ENCODE measurements at regions not wholly inside any gene's neighbourhood (a gene's known extent, or its start where the extent isn't known, plus 50 kb on each side); places are given as distances from the start of the nearest gene placed in this dataset.

- 85 to 86% methylated on average over 20 of the region's 20 CpGs for WGBS, 2 donors
- H3K27me3 ChIP-seq, result no peaks in the 10 kb centered on the region
- no peak for DNase-seq (ENCODE audit: low spot score in 2 of 2)
- H3K4me3 ChIP-seq, result no peak overlapping the region
- TF ChIP-seq POLR2A (IDR thresholded peaks at IDR 0.05) (no peak), EP300 (IDR thresholded peaks at IDR 0.05) (no peak), CTCF (IDR thresholded peaks at IDR 0.05) (no peak)
- no peaks in the 10 kb centered on the region for H3K36me3 ChIP-seq
- H3K27ac ChIP-seq, result no peak overlapping the region
- H3K9me3 ChIP-seq, result no peaks in the 10 kb centered on the region
- no peaks in the 10 kb centered on the region for H3K4me1 ChIP-seq
Measured at GRCh38 chr22:47793304-47794101, 1031.1 kb downstream of the TBC1D22A start.

GRCh38 chr22:47789171-47789570 lies 1026.7 kb downstream of the TBC1D22A start:
- DNase-seq (ENCODE audit: low spot score in 2 of 2), result no peak
- peaks cover 0 to 21% (median 0%) of the 10 kb centered on the region in 4 donors for H3K9me3 ChIP-seq
- H3K4me3 ChIP-seq, result no peak overlapping the region
- TF ChIP-seq CTCF (IDR thresholded peaks at IDR 0.05) (no peak), EP300 (IDR thresholded peaks at IDR 0.05) (no peak), POLR2A (IDR thresholded peaks at IDR 0.05) (no peak)
- no peaks in the 10 kb centered on the region for H3K27me3 ChIP-seq
- H3K36me3 ChIP-seq, result no peaks in the 10 kb centered on the region
- H3K4me1 ChIP-seq, result no peaks in the 10 kb centered on the region
- whole genome bisulfite sequencing, 2 donors, result 38 to 52% methylated on average over 3 of the region's 3 CpGs
- H3K27ac ChIP-seq, result no peak overlapping the region

GRCh38 chr22:47788461-47788860 lies 1026.0 kb downstream of the TBC1D22A start:
- Histone ChIP-seq H3K4me1 (no peaks in the 10 kb centered on the region), H3K27ac (no peak overlapping the region), H3K4me3 (no peak overlapping the region), H3K36me3 (no peaks in the 10 kb centered on the region), H3K27me3 (no peaks in the 10 kb centered on the region), H3K9me3 (peaks cover 0 to 22% (median 0%) of the 10 kb centered on the region in 4 donors)
- 73 to 74% methylated on average over 11 of the region's 11 CpGs for WGBS, 2 donors
- no peak for DNase-seq (ENCODE audit: low spot score in 2 of 2)
- TF ChIP-seq EP300 (IDR thresholded peaks at IDR 0.05) (no peak), POLR2A (IDR thresholded peaks at IDR 0.05) (no peak), CTCF (IDR thresholded peaks at IDR 0.05) (no peak)

- Histone ChIP-seq H3K27me3 (no peaks in the 10 kb centered on the region), H3K9me3 (peaks cover 0 to 22% (median 0%) of the 10 kb centered on the region in 4 donors), H3K4me3 (no peak overlapping the region), H3K27ac (no peak overlapping the region), H3K4me1 (no peaks in the 10 kb centered on the region), H3K36me3 (no peaks in the 10 kb centered on the region)
- no peak for DNase-seq (ENCODE audit: low spot score in 2 of 2)
- TF ChIP-seq CTCF (IDR thresholded peaks at IDR 0.05), result no peak
- no peak for TF ChIP-seq EP300 (IDR thresholded peaks at IDR 0.05)
- TF ChIP-seq POLR2A (IDR thresholded peaks at IDR 0.05), result no peak
- WGBS, 2 donors, result 78% methylated on average over 10 of the region's 10 CpGs
Measured at GRCh38 chr22:47787501-47788227, 1025.2 kb downstream of the TBC1D22A start.

Measured in tibial nerve (tissue), 4 donors.